Lung (tissue), 11 donors: ENCODE measurements at regions not wholly inside any gene's neighbourhood (a gene's known extent, or its start where the extent isn't known, plus 50 kb on each side); places are given as distances from the start of the nearest gene placed in this dataset.
A peak's percentile ranks its signal among the peaks of the same experiment; 100 is the strongest.
"Not testable (repeated sequence)": the region's sequence is repeated elsewhere in the genome, so short reads cannot be mapped to it uniquely, and the experiment has no call there.

Source experiments
- ATAC-seq: fragments of 200-7000 bp; cut with Tn5 transposase; one replicate; pipeline ENCODE4 v1.9.1; 2020; ENCODE audit warnings: moderate number of reproducible peaks; ENCODE audit not compliant: insufficient read depth, low FRiP score
- DNase-seq, 3 donors: peaks; one replicate each; pipeline ENCODE4 v3.0.0-alpha.2; 2013 to 2017
- H3K27ac ChIP-seq, 2 donors: one replicate each; pipeline ENCODE4 v1.5.1; 2013; ENCODE audit warnings: mild to moderate bottlenecking in 2 of 2, moderate library complexity in 2 of 2, control low read depth in 1 of 2, inconsistent platforms in 1 of 2, low read depth in 1 of 2, low read length in 1 of 2
- H3K27me3 ChIP-seq, 3 donors: one replicate each; pipeline ENCODE4 v1.5.1; 2013; ENCODE audit warnings: low read length in 2 of 3; ENCODE audit not compliant: control insufficient read depth in 3 of 3, insufficient read depth in 3 of 3
- H3K36me3 ChIP-seq, 4 donors: one replicate each; pipeline ENCODE4 v1.5.1; 2013; ENCODE audit warnings: low read length in 4 of 4, mild to moderate bottlenecking in 1 of 4, moderate library complexity in 1 of 4; ENCODE audit not compliant: control insufficient read depth in 4 of 4, insufficient read depth in 4 of 4
- H3K4me1 ChIP-seq, 5 donors: one replicate each; pipeline ENCODE4 v1.5.1; 2013; ENCODE audit warnings: low read length in 5 of 5, mild to moderate bottlenecking in 2 of 5, moderate library complexity in 1 of 5; ENCODE audit not compliant: control insufficient read depth in 5 of 5, insufficient read depth in 5 of 5
- H3K4me3 ChIP-seq: one replicate; pipeline ENCODE4 v1.5.1; 2013; ENCODE audit warnings: mild to moderate bottlenecking, control low read depth, moderate library complexity
- H3K9ac ChIP-seq, 2 donors: one replicate each; pipeline ENCODE4 v1.5.1; 2013; ENCODE audit warnings: low read length in 2 of 2, control low read depth in 1 of 2; ENCODE audit not compliant: insufficient read depth in 1 of 2
- H3K9me3 ChIP-seq, 4 donors: one replicate each; pipeline ENCODE4 v1.5.1; 2013; ENCODE audit warnings: low read length in 3 of 4, mild to moderate bottlenecking in 1 of 4, moderate library complexity in 1 of 4; ENCODE audit not compliant: control insufficient read depth in 4 of 4, insufficient read depth in 3 of 4
- CTCF ChIP-seq: IDR thresholded peaks from 2 replicates; pipeline ENCODE4 v1.5.1; 2012; ENCODE audit warnings: mild to moderate bottlenecking; ENCODE audit errors: control extremely low read depth, extremely low read depth
- WGBS, 2 donors: extraction: QIAGEN DNeasy Blood & Tissue Kit; methylation state at CpG; one replicate each; pipeline ENCODE4 v1.1.7; 2013; 5-methylcytosine and 5-hydroxymethylcytosine counted together
- donor health status: control.
- donor health status: control.
- donor health status: Bipolar disorder and iron deficiency.
- donor health status: healthy.
- donor health status: DM: yes; HTN: yes; CAD: no.

DNA sequence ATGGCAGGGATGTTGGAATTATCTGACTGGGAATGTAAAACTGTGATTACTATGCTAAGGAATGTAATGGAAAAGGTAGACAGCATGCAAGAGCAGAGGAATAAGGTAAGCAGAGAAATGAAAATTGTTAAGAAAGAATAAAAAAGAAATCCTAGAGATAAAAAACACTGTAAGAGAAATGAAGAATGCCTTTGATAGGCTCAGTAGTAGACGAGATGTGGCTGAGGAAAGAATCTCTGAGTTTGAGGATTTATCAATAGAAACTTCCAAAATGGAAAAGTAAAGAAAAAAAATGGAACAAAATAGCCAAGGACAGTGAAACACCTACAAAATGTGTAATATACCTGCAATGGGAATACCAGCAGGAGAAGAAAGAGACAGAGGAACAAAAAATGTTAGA lies 468.5 kb upstream of the PIK3R1 start:
- DNase-seq = no peak
- TF ChIP-seq CTCF = no peak
- Histone ChIP-seq H3K4me3 (no peak overlapping the region), H3K9ac (no peak overlapping the region), H3K9me3 (peaks cover 0 to 5% (median 1%) of the 10 kb centered on the region in 4 donors), H3K27ac (no peak overlapping the region), H3K27me3 (no peaks in the 10 kb centered on the region), H3K4me1 (no peaks in the 10 kb centered on the region), H3K36me3 (no peaks in the 10 kb centered on the region)
- ATAC-seq = no peak
- WGBS, 2 donors = 87 to 92% methylated on average over 1 of the region's 1 CpG

- WGBS, 2 donors = 94 to 97% methylated on average over 9 of the region's 9 CpGs
- H3K27ac ChIP-seq, H3K9me3 ChIP-seq, H3K9ac ChIP-seq, DNase-seq, H3K4me1 ChIP-seq, H3K4me3 ChIP-seq, H3K36me3 ChIP-seq, ATAC-seq, H3K27me3 ChIP-seq: not testable (repeated sequence)
Measured at GRCh38 chr5:67746608-67747007, 468.9 kb upstream of the PIK3R1 start.

- ATAC-seq (no peak), DNase-seq (no peak)
- Histone ChIP-seq H3K27ac (no peak overlapping the region), H3K4me3 (no peak overlapping the region), H3K36me3 (no peaks in the 10 kb centered on the region), H3K9me3 (peaks cover 0 to 4% (median under 1%) of the 10 kb centered on the region in 4 donors), H3K4me1 (no peaks in the 10 kb centered on the region), H3K27me3 (no peaks in the 10 kb centered on the region), H3K9ac (no peak overlapping the region)
- WGBS, 2 donors = 92% methylated on average over 2 of the region's 2 CpGs
- TF ChIP-seq CTCF = no peak
Measured at GRCh38 chr5:67746103-67746502, 469.5 kb upstream of the PIK3R1 start.

DNA sequence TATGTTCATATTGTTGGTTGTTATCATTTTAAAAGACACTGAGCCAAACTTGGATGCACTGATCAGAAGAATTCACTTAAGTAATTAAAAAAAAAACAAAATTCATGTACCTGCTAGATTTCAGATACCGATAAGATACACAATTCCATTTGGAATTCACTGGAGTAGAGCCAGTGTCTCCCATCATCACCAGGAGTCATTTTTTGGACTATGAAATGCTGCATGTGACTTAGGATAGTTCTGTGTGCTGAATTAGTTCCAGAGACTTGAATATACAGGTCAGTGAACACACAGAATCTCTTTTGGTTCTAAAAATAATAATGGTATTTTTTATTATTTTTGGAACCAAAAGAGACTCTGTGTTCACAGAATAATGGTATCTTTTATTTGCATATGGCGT lies 482.6 kb upstream of the PIK3R1 start:
- 88% methylated on average over 2 of the region's 2 CpGs for WGBS, 2 donors
- H3K9me3 ChIP-seq = no peaks in the 10 kb centered on the region
- TF ChIP-seq CTCF = no peak
- H3K4me3 ChIP-seq = no peak overlapping the region
- DNase-seq (peak in 1 of 3 donors; percentile 4), ATAC-seq (no peak)
- H3K27ac ChIP-seq = no peak overlapping the region
- peaks cover 0 to 24% (median 6%) of the 10 kb centered on the region in 5 donors for H3K4me1 ChIP-seq
- no peaks in the 10 kb centered on the region for H3K27me3 ChIP-seq
- H3K36me3 ChIP-seq = no peaks in the 10 kb centered on the region
- H3K9ac ChIP-seq = no peak overlapping the region
